SK-N-SH (cell line): ENCODE measurements at regions not wholly inside any gene's neighbourhood (a gene's known extent, or its start where the extent isn't known, plus 50 kb on each side); places are given as distances from the start of the nearest gene placed in this dataset.

ENCODE experiments used
- CTCF ChIA-PET: fragments of 300-600, 350-600 bp; formaldehyde crosslinking; extraction: SDS; loops from one replicate; lab custom pipeline; 2021; lab: Yijun Ruan, JAX
- POLR2A ChIA-PET: fragments of 350-600 bp; sonication (Branson Sonifier 250); formaldehyde crosslinking; extraction: SDS; loops from one replicate; lab custom pipeline; 2020; ENCODE audit warnings: antibody characterized with exemption, inconsistent platforms; lab: Yijun Ruan, JAX
- DNase-seq: peaks from one replicate; pipeline ENCODE4 v3.0.0; 2012
- H2AFZ ChIP-seq: fragments of 200-600 bp; sonication (generic); 2 replicates; pipeline ENCODE4 v1.8.1; 2016; ENCODE audit warnings: antibody characterized with exemption, mild to moderate bottlenecking, low read depth
- H3F3A ChIP-seq: fragments of 200-600 bp; sonication (generic); replicated peaks from 2 replicates; pipeline ENCODE3; 2016; ENCODE audit warnings: antibody characterized with exemption, mild to moderate bottlenecking; ENCODE audit not compliant: insufficient read depth
- H3K27ac ChIP-seq, 2 experiments: fragments of 200-500 bp in 1 of 2; fragments of 200-600 bp in 1 of 2; sonication (Bioruptor generic) in 1 of 2; sonication (generic), shearing (Covaris generic) in 1 of 2; 2 replicates each; pipeline versions ENCODE4 v1.5.1 to v1.6.1; 2014 to 2016; ENCODE audit warnings: low read depth in 2 of 2, inconsistent platforms in 1 of 2, low read length in 1 of 2, mild to moderate bottlenecking in 1 of 2, mixed read lengths in 1 of 2
- H3K27me3 ChIP-seq: fragments of 200-600 bp; sonication (generic), shearing (Covaris generic); 2 replicates; pipeline ENCODE4 v1.6.1; 2016; ENCODE audit warnings: mixed run types; ENCODE audit not compliant: insufficient read depth
- H3K36me3 ChIP-seq, 2 experiments: fragments of 200-500 bp in 1 of 2; fragments of 200-600 bp in 1 of 2; sonication (Bioruptor generic) in 1 of 2; sonication (generic) in 1 of 2; replicated peaks in 1 of 2; 2 replicates each; pipeline versions ENCODE3 to v1.5.1; 2014 to 2016; ENCODE audit warnings: low read length in 1 of 2, mild to moderate bottlenecking in 1 of 2; ENCODE audit not compliant: insufficient read depth in 2 of 2, control insufficient read depth in 1 of 2
- H3K4me1 ChIP-seq, 2 experiments: fragments of 200-500 bp in 1 of 2; fragments of 200-600 bp in 1 of 2; sonication (Bioruptor generic) in 1 of 2; sonication (generic), shearing (Covaris generic) in 1 of 2; 2 replicates each; pipeline versions ENCODE4 v1.5.1 to v1.6.1; 2014 to 2016; ENCODE audit warnings: low read depth in 1 of 2, low read length in 1 of 2, mixed run types in 1 of 2; ENCODE audit not compliant: insufficient read depth in 2 of 2, control insufficient read depth in 1 of 2
- H3K4me2 ChIP-seq: fragments of 200-600 bp; sonication (generic), shearing (Covaris generic); 2 replicates; pipeline ENCODE4 v1.6.1; 2017; ENCODE audit warnings: mixed run types
- H3K4me3 ChIP-seq, 2 experiments: fragments of 200-500 bp in 1 of 2; fragments of 200-600 bp in 1 of 2; sonication (Bioruptor generic) in 1 of 2; sonication (generic), shearing (Covaris generic) in 1 of 2; 2 replicates each; pipeline versions ENCODE4 v1.5.1 to v1.8.1; 2014 to 2016; ENCODE audit warnings: low read depth in 2 of 2, inconsistent platforms in 1 of 2, low read length in 1 of 2, mild to moderate bottlenecking in 1 of 2, mixed read lengths in 1 of 2, moderate library complexity in 1 of 2
- H3K79me2 ChIP-seq: fragments of 200-600 bp; sonication (generic); 2 replicates; pipeline ENCODE4 v1.8.1; 2017; ENCODE audit warnings: mild to moderate bottlenecking; ENCODE audit not compliant: insufficient read depth
- H3K9ac ChIP-seq: fragments of 200-600 bp; sonication (generic); 2 replicates; pipeline ENCODE4 v1.6.1; 2017; ENCODE audit warnings: mixed run types
- H3K9me2 ChIP-seq: fragments of 200-600 bp; sonication (generic); 2 replicates; pipeline ENCODE4 v1.6.1; 2017; ENCODE audit warnings: mixed run types
- H3K9me3 ChIP-seq: fragments of 200-600 bp; sonication (generic); 2 replicates; pipeline ENCODE4 v1.6.1; 2017; ENCODE audit warnings: mixed run types, mild to moderate bottlenecking, moderate library complexity
- H4K20me1 ChIP-seq: fragments of 200-600 bp; sonication (generic); 2 replicates; pipeline ENCODE4 v1.6.1; 2017; ENCODE audit warnings: mild to moderate bottlenecking, mixed run types; ENCODE audit not compliant: insufficient read depth
- EZH2phosphoT487 ChIP-seq: fragments of 200-600 bp; sonication (generic); IDR thresholded peaks from 2 replicates; pipeline ENCODE4 v1.6.1; 2017; ENCODE audit warnings: low read depth, mixed run types, mild to moderate bottlenecking, antibody characterized with exemption, moderate library complexity, borderline replicate concordance
- FOSL2 ChIP-seq: IDR thresholded peaks from 2 replicates; pipeline ENCODE4 v1.4.0; 2012; ENCODE audit warnings: low read depth, mild to moderate bottlenecking, moderate library complexity, borderline replicate concordance
- FOXJ3 ChIP-seq: sonication (generic); formaldehyde crosslinking; IDR thresholded peaks from 2 replicates; pipeline ENCODE4 v1.5.1; 2020; ENCODE audit warnings: mild to moderate bottlenecking, missing genetic modification reagents
- GABPA ChIP-seq: IDR thresholded peaks from 2 replicates; pipeline ENCODE4 v1.4.0; 2012; ENCODE audit warnings: low read depth, mild to moderate bottlenecking
- MEF2A ChIP-seq: IDR thresholded peaks from 2 replicates; pipeline ENCODE4 v1.4.0; 2012; ENCODE audit warnings: low read depth, borderline replicate concordance
- NFIC ChIP-seq: IDR thresholded peaks from 2 replicates; pipeline ENCODE4 v1.4.0; 2012; ENCODE audit warnings: borderline replicate concordance
- NRF1 ChIP-seq: IDR thresholded peaks from 2 replicates; pipeline ENCODE4 v1.6.1; 2012; ENCODE audit warnings: low read depth, mild to moderate bottlenecking, low read length
- PBX3 ChIP-seq: IDR thresholded peaks from 2 replicates; pipeline ENCODE4; 2012
- POLR2AphosphoS5 ChIP-seq: IDR thresholded peaks from 2 replicates; pipeline ENCODE4 v1.6.1; 2012; ENCODE audit warnings: low read depth, low read length
- RAD21 ChIP-seq: IDR thresholded peaks from 2 replicates; pipeline ENCODE4 v1.6.1; 2012; ENCODE audit warnings: mild to moderate bottlenecking, low read length
- RCOR1 ChIP-seq: fragments of 150-350 bp; IDR thresholded peaks from 2 replicates; pipeline ENCODE4 v1.6.1; 2017; ENCODE audit warnings: antibody characterized with exemption, low read length
- RXRA ChIP-seq: IDR thresholded peaks from 2 replicates; pipeline ENCODE4 v1.4.0; 2012; ENCODE audit warnings: low read depth, mild to moderate bottlenecking, borderline replicate concordance
- SIN3A ChIP-seq: IDR thresholded peaks from 2 replicates; pipeline ENCODE4 v1.6.1; 2012; ENCODE audit warnings: low read depth, mild to moderate bottlenecking, low read length, moderate library complexity, borderline replicate concordance
- TAF1 ChIP-seq: IDR thresholded peaks from 2 replicates; pipeline ENCODE4 v1.6.1; 2012; ENCODE audit warnings: low read depth, mild to moderate bottlenecking, low read length, moderate library complexity, borderline replicate concordance
- TCF12 ChIP-seq: IDR thresholded peaks from 2 replicates; pipeline ENCODE4 v1.4.0; 2012
- TEAD4 ChIP-seq: IDR thresholded peaks from 2 replicates; pipeline ENCODE4 v1.4.0; 2012; ENCODE audit warnings: mild to moderate bottlenecking, borderline replicate concordance; ENCODE audit not compliant: insufficient read depth
- USF2 ChIP-seq: fragments of 150-350 bp; IDR thresholded peaks from 2 replicates; pipeline ENCODE4 v1.6.1; 2017; ENCODE audit warnings: antibody characterized with exemption, low read length, low read depth, borderline replicate concordance
- YY1 ChIP-seq: IDR thresholded peaks from 2 replicates; pipeline ENCODE4 v1.4.0; 2012; ENCODE audit warnings: low read depth, mild to moderate bottlenecking
- WGBS: methylation state at CpG from one replicate; pipeline ENCODE4 v1.1.6; 2017; ENCODE audit warnings: low lambda C conversion rate; 5-methylcytosine and 5-hydroxymethylcytosine counted together
- TF ChIP-seq, protein P1 (sequence below): fragments of 150-350 bp; IDR thresholded peaks from 2 replicates; pipeline ENCODE4 v1.6.1; 2016; ENCODE audit warnings: mild to moderate bottlenecking, low read depth, low read length
- TF ChIP-seq, protein P2 (sequence below): fragments of 200-600 bp; sonication (generic); IDR thresholded peaks from 2 replicates; pipeline ENCODE4 v1.6.1; 2017; ENCODE audit warnings: antibody characterized with exemption, mild to moderate bottlenecking, moderate library complexity

GRCh38 chr13:105956921-105957320, 578.5 kb downstream of the EFNB2 start:
- no peaks in the 10 kb centered on the region for H3K27me3 ChIP-seq
- no peak overlapping the region for H3K27ac ChIP-seq
- H3K9me2 ChIP-seq, result no peaks in the 10 kb centered on the region
- no peak overlapping the region for H2AFZ ChIP-seq
- H3K9ac ChIP-seq, result no peak overlapping the region
- H3K36me3 ChIP-seq, result no peaks in the 10 kb centered on the region
- whole genome bisulfite sequencing, result 74% methylated on average over 6 of the region's 6 CpGs
- no peak overlapping the region for H3K4me2 ChIP-seq
- no peak for TF ChIP-seq USF2
- TF ChIP-seq GABPA, result no peak
- TF ChIP-seq RCOR1, result no peak
- TF ChIP-seq RXRA, result no peak
- TF ChIP-seq PBX3, result no peak
- TF ChIP-seq NFIC, result no peak
- TF ChIP-seq EZH2phosphoT487, result no peak
- no peak for TF ChIP-seq SIN3A
- TF ChIP-seq, protein P1, sequence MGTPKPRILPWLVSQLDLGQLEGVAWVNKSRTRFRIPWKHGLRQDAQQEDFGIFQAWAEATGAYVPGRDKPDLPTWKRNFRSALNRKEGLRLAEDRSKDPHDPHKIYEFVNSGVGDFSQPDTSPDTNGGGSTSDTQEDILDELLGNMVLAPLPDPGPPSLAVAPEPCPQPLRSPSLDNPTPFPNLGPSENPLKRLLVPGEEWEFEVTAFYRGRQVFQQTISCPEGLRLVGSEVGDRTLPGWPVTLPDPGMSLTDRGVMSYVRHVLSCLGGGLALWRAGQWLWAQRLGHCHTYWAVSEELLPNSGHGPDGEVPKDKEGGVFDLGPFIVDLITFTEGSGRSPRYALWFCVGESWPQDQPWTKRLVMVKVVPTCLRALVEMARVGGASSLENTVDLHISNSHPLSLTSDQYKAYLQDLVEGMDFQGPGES, result no peak
- no peak for TF ChIP-seq FOXJ3 (CRISPR knock-in tag)
- no peak for TF ChIP-seq YY1
- no peak for TF ChIP-seq RAD21
- TF ChIP-seq MEF2A, result no peak
- TF ChIP-seq, protein P2, sequence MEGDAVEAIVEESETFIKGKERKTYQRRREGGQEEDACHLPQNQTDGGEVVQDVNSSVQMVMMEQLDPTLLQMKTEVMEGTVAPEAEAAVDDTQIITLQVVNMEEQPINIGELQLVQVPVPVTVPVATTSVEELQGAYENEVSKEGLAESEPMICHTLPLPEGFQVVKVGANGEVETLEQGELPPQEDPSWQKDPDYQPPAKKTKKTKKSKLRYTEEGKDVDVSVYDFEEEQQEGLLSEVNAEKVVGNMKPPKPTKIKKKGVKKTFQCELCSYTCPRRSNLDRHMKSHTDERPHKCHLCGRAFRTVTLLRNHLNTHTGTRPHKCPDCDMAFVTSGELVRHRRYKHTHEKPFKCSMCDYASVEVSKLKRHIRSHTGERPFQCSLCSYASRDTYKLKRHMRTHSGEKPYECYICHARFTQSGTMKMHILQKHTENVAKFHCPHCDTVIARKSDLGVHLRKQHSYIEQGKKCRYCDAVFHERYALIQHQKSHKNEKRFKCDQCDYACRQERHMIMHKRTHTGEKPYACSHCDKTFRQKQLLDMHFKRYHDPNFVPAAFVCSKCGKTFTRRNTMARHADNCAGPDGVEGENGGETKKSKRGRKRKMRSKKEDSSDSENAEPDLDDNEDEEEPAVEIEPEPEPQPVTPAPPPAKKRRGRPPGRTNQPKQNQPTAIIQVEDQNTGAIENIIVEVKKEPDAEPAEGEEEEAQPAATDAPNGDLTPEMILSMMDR, result no peak
- TF ChIP-seq TCF12, result no peak
- H3K4me3 ChIP-seq, result no peak overlapping the region
- H3F3A ChIP-seq, result no peaks in the 10 kb centered on the region
- H4K20me1 ChIP-seq, result no peaks in the 10 kb centered on the region
- no peak for DNase-seq
- no peaks in the 10 kb centered on the region for H3K79me2 ChIP-seq
- H3K9me3 ChIP-seq, result no peaks in the 10 kb centered on the region
- ChIA-PET POLR2A (no interaction called here), CTCF (no interaction called here)
- H3K4me1 ChIP-seq, result no peaks in the 10 kb centered on the region

- CTCF ChIA-PET, result no interaction called here
- no peak for TF ChIP-seq FOSL2
- TF ChIP-seq POLR2AphosphoS5, result no peak
- no peak for TF ChIP-seq USF2
- no peak for TF ChIP-seq NRF1
- TF ChIP-seq TAF1, result no peak
- no peak for TF ChIP-seq SIN3A
- TF ChIP-seq GABPA, result no peak
- TF ChIP-seq, protein P2, result no peak
- TF ChIP-seq MEF2A, result no peak
- TF ChIP-seq TEAD4, result no peak
- no peak for TF ChIP-seq FOXJ3 (CRISPR knock-in tag)
- no peak for TF ChIP-seq EZH2phosphoT487
These were observed 582.5 kb downstream of the EFNB2 start for GRCh38 chr13:105952973-105953290.

More at GRCh38 chr13:105952973-105953290, 582.5 kb downstream of the EFNB2 start:
- no peaks in the 10 kb centered on the region for H3K36me3 ChIP-seq
- H3K9me3 ChIP-seq, result no peaks in the 10 kb centered on the region
- no peaks in the 10 kb centered on the region for H3F3A ChIP-seq
- no peak overlapping the region for H2AFZ ChIP-seq
- no peaks in the 10 kb centered on the region for H3K9me2 ChIP-seq
- POLR2A ChIA-PET, result no interaction called here
- no peak overlapping the region for H3K4me3 ChIP-seq
- WGBS, result 21% methylated on average over 3 of the region's 3 CpGs
- DNase-seq, result no peak
- H3K79me2 ChIP-seq, result no peaks in the 10 kb centered on the region
- no peak overlapping the region for H3K4me2 ChIP-seq
- no peaks in the 10 kb centered on the region for H3K27me3 ChIP-seq
- H4K20me1 ChIP-seq, result no peaks in the 10 kb centered on the region
- peaks cover 0 to 3% of the 10 kb centered on the region in 2 experiments; a peak in 1 of 4 replicates for H3K4me1 ChIP-seq
- no peak overlapping the region for H3K27ac ChIP-seq
- H3K9ac ChIP-seq, result no peak overlapping the region
